ENCODE measurements at regions not wholly inside any gene's neighbourhood (a gene's known extent, or its start where the extent isn't known, plus 50 kb on each side); places are given as distances from the start of the nearest gene placed in this dataset.

DNA sequence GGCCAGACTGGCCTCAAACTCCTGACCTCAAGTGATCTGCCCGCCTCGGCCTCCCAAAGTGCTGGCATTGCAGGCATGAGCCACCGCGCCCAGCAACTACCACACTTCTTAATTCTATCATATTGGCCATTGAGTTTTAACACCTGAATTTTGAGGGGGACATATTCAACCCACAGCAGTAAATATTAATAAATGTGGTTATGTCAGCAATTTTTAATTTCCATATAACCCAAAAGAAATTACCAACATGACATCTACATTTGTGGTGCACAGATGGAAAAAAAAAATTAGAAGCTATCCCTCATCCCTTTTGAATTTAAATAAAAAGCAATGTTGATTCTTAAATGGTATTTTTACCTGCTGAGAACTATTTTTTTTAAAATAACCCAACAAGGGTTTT lies 88.7 kb downstream of the SLITRK6 start:
- ATAC-seq = no peak
- Histone ChIP-seq H3K27ac (no peak overlapping the region), H3K36me3 (no peaks in the 10 kb centered on the region), H3K9me3 (no peaks in the 10 kb centered on the region), H3K4me3 (no peak overlapping the region), H3K27me3 (no peaks in the 10 kb centered on the region), H3K4me1 (no peaks in the 10 kb centered on the region)
- 95% methylated on average over 4 of the region's 4 CpGs; no CpG with 5 or more reads in 1 of the 2 donors for WGBS, 2 donors (ENCODE audit: low coverage in 1 of 2)
- TF ChIP-seq, protein P1, sequence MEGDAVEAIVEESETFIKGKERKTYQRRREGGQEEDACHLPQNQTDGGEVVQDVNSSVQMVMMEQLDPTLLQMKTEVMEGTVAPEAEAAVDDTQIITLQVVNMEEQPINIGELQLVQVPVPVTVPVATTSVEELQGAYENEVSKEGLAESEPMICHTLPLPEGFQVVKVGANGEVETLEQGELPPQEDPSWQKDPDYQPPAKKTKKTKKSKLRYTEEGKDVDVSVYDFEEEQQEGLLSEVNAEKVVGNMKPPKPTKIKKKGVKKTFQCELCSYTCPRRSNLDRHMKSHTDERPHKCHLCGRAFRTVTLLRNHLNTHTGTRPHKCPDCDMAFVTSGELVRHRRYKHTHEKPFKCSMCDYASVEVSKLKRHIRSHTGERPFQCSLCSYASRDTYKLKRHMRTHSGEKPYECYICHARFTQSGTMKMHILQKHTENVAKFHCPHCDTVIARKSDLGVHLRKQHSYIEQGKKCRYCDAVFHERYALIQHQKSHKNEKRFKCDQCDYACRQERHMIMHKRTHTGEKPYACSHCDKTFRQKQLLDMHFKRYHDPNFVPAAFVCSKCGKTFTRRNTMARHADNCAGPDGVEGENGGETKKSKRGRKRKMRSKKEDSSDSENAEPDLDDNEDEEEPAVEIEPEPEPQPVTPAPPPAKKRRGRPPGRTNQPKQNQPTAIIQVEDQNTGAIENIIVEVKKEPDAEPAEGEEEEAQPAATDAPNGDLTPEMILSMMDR (IDR thresholded peaks at IDR 0.05) = no peak
- TF ChIP-seq POLR2AphosphoS5 (IDR thresholded peaks at IDR 0.05) = no peak
- no peak for TF ChIP-seq POLR2A (IDR thresholded peaks at IDR 0.05)
- no peak for TF ChIP-seq EP300 (IDR thresholded peaks at IDR 0.05)

- Histone ChIP-seq H3K9me3 (no peaks in the 10 kb centered on the region), H3K27ac (no peak overlapping the region), H3K36me3 (no peaks in the 10 kb centered on the region), H3K27me3 (no peaks in the 10 kb centered on the region), H3K4me3 (no peak overlapping the region), H3K4me1 (no peaks in the 10 kb centered on the region)
- TF ChIP-seq POLR2AphosphoS5 (IDR thresholded peaks at IDR 0.05) (no peak), POLR2A (IDR thresholded peaks at IDR 0.05) (no peak), EP300 (IDR thresholded peaks at IDR 0.05) (no peak)
- TF ChIP-seq, protein P1 (IDR thresholded peaks at IDR 0.05) = no peak
- 89 to 100% methylated on average over 1 of the region's 1 CpG for WGBS, 2 donors (ENCODE audit: low coverage in 1 of 2)
- ATAC-seq = no peak
These were observed 89.5 kb downstream of the SLITRK6 start for GRCh38 chr13:85709721-85710120.

GRCh38 chr13:85709072-85709471 lies 90.1 kb downstream of the SLITRK6 start:
- Histone ChIP-seq H3K4me3 (no peak overlapping the region), H3K27me3 (no peaks in the 10 kb centered on the region), H3K4me1 (no peaks in the 10 kb centered on the region), H3K27ac (no peak overlapping the region), H3K9me3 (no peaks in the 10 kb centered on the region), H3K36me3 (no peaks in the 10 kb centered on the region)
- no peak for TF ChIP-seq POLR2A (IDR thresholded peaks at IDR 0.05)
- no peak for TF ChIP-seq EP300 (IDR thresholded peaks at IDR 0.05)
- no peak for TF ChIP-seq POLR2AphosphoS5 (IDR thresholded peaks at IDR 0.05)
- TF ChIP-seq, protein P1 (IDR thresholded peaks at IDR 0.05) = no peak
- 37% methylated on average over 2 of the region's 2 CpGs for WGBS, 2 donors (ENCODE audit: low coverage in 1 of 2)
- ATAC-seq = no peak

DNA sequence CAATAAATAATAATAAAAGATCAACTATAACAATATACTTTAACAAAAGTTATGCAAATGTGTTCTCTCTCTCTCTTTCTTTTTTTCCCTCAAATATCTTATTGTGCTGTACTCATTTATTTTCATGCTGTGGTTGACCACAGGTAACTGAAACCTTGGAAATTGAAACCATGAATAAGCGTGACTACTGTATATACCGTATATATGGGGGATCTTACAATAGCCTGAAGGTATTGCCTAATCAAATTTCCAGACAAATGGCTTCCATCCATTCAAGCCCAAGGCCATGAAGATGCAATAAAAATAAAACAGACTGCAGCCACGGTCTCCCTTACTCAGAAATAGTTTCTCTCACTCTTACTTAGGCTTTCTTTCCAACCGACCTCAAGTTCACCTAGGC lies 98.3 kb downstream of the SLITRK6 start:
- H3K4me3 ChIP-seq = no peak overlapping the region
- no peak for TF ChIP-seq EP300 (IDR thresholded peaks at IDR 0.05)
- TF ChIP-seq, protein P1 (IDR thresholded peaks at IDR 0.05) = no peak
- TF ChIP-seq POLR2AphosphoS5 (IDR thresholded peaks at IDR 0.05) = no peak
- no peak for TF ChIP-seq POLR2A (IDR thresholded peaks at IDR 0.05)
- H3K36me3 ChIP-seq = no peaks in the 10 kb centered on the region
- WGBS, 2 donors (ENCODE audit: low coverage in 1 of 2) = 67 to 79% methylated on average over 3 to 4 of the region's 4 CpGs
- H3K4me1 ChIP-seq = no peaks in the 10 kb centered on the region
- no peak for ATAC-seq
- H3K9me3 ChIP-seq = peaks cover 0 to 6% (median 0%) of the 10 kb centered on the region in 3 donors
- H3K27ac ChIP-seq = no peak overlapping the region
- H3K27me3 ChIP-seq = no peaks in the 10 kb centered on the region

DNA sequence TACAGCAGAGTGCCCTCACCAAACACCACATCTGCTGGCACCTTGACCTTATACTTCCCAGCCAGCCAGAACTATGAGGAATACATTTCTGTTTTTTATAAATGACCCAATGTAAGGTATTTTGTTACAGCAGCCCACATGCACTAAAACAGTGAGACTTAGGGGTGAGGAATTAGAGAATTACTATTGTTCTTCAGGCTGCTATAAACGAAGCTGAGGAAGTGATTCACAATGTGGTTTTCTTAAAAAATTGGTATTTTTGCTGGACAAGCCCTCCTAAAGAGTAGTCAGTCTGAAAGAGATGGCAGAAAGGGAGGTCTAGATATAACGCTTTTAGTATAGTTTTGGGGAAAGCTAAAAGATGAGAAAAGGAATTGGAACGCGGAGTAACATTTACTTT lies 101.0 kb downstream of the SLITRK6 start:
- peaks cover 0 to 6% (median 0%) of the 10 kb centered on the region in 3 donors for H3K9me3 ChIP-seq
- H3K27me3 ChIP-seq = no peaks in the 10 kb centered on the region
- no peak for ATAC-seq
- no peaks in the 10 kb centered on the region for H3K4me1 ChIP-seq
- no peaks in the 10 kb centered on the region for H3K36me3 ChIP-seq
- TF ChIP-seq, protein P1 (IDR thresholded peaks at IDR 0.05) = no peak
- H3K4me3 ChIP-seq = no peak overlapping the region
- no peak overlapping the region for H3K27ac ChIP-seq
- 35 to 50% methylated on average over 2 to 4 of the region's 4 CpGs for WGBS, 2 donors (ENCODE audit: low coverage in 1 of 2)
